ENCODE measurements at regions not wholly inside any gene's neighbourhood (a gene's known extent, or its start where the extent isn't known, plus 50 kb on each side); places are given as distances from the start of the nearest gene placed in this dataset.

- intact Hi-C loops (cut with micrococcal nuclease) = no loop called here
Measured at GRCh38 chr18:64264171-64264570, 115.3 kb upstream of the LINC00305 start.

GRCh38 chr18:64260810-64261209, 111.9 kb upstream of the LINC00305 start:
- intact Hi-C loops (cut with micrococcal nuclease) = no loop called here

- intact Hi-C loops (cut with micrococcal nuclease) = no loop called here
Measured at GRCh38 chr18:64259871-64260270, 111.0 kb upstream of the LINC00305 start.

GRCh38 chr18:64258111-64258650, 109.3 kb upstream of the LINC00305 start:
- intact Hi-C loops (cut with micrococcal nuclease) = no loop called here

- intact Hi-C loops (cut with micrococcal nuclease) = no loop called here
Measured at GRCh38 chr18:64254399-64255093, 105.7 kb upstream of the LINC00305 start.

- intact Hi-C loops (cut with micrococcal nuclease) = no loop called here
Measured at GRCh38 chr18:64253873-64254272, 105.0 kb upstream of the LINC00305 start.

GRCh38 chr18:64253222-64253621, 104.3 kb upstream of the LINC00305 start:
- intact Hi-C loops (cut with micrococcal nuclease) = no loop called here

- intact Hi-C loops (cut with micrococcal nuclease) = no loop called here
Measured at GRCh38 chr18:64248836-64249235, 99.9 kb upstream of the LINC00305 start.

- intact Hi-C loops (cut with micrococcal nuclease) = no loop called here
Measured at GRCh38 chr18:64245126-64245861, 96.4 kb upstream of the LINC00305 start.

- intact Hi-C loops (cut with micrococcal nuclease) = no loop called here
Measured at GRCh38 chr18:64244571-64244970, 95.7 kb upstream of the LINC00305 start.

GRCh38 chr18:64240316-64240715, 91.4 kb upstream of the LINC00305 start:
- intact Hi-C loops (cut with micrococcal nuclease) = no loop called here

GRCh38 chr18:64238076-64238475, 89.2 kb upstream of the LINC00305 start:
- intact Hi-C loops (cut with micrococcal nuclease) = no loop called here

- intact Hi-C loops (cut with micrococcal nuclease) = no loop called here
Measured at GRCh38 chr18:64234321-64234720, 85.4 kb upstream of the LINC00305 start.

- intact Hi-C loops (cut with micrococcal nuclease) = no loop called here
Measured at GRCh38 chr18:64233851-64234250, 85.0 kb upstream of the LINC00305 start.

GRCh38 chr18:64220941-64221340, 72.1 kb upstream of the LINC00305 start:
- intact Hi-C loops (cut with micrococcal nuclease) = no loop called here

- intact Hi-C loops (cut with micrococcal nuclease) = no loop called here
Measured at GRCh38 chr18:64219517-64219916, 70.6 kb upstream of the LINC00305 start.

GRCh38 chr18:64210401-64210949, 61.6 kb upstream of the LINC00305 start:
- intact Hi-C loops (cut with micrococcal nuclease) = no loop called here

- intact Hi-C loops (cut with micrococcal nuclease) = no loop called here
Measured at GRCh38 chr18:64208516-64208915, 59.6 kb upstream of the LINC00305 start.

GRCh38 chr18:64207820-64208219, 58.9 kb upstream of the LINC00305 start:
- intact Hi-C loops (cut with micrococcal nuclease) = no loop called here

- intact Hi-C loops (cut with micrococcal nuclease) = no loop called here
Measured at GRCh38 chr18:64203295-64203694, 54.4 kb upstream of the LINC00305 start.

- intact Hi-C loops (cut with micrococcal nuclease) = no loop called here
Measured at GRCh38 chr18:64202863-64203262, 54.0 kb upstream of the LINC00305 start.

- intact Hi-C loops (cut with micrococcal nuclease) = no loop called here
Measured at GRCh38 chr18:64202210-64202836, 53.4 kb upstream of the LINC00305 start.

All from T-helper 2 cell treated with Interferon-gamma antibody and Interleukin-4, amounts not matched to agents 100 ng/mL and 5 ng/mL, for 36 hours (primary cell).